NCI-H748 (cell line): ENCODE measurements at regions not wholly inside any gene's neighbourhood (a gene's known extent, or its start where the extent isn't known, plus 50 kb on each side); places are given as distances from the start of the nearest gene placed in this dataset.

Experiments used
- DNase-seq: peaks from one replicate; lab custom pipeline; 2025; ENCODE audit not compliant: unreplicated experiment; lab: John Stamatoyannopoulos, UW

DNA sequence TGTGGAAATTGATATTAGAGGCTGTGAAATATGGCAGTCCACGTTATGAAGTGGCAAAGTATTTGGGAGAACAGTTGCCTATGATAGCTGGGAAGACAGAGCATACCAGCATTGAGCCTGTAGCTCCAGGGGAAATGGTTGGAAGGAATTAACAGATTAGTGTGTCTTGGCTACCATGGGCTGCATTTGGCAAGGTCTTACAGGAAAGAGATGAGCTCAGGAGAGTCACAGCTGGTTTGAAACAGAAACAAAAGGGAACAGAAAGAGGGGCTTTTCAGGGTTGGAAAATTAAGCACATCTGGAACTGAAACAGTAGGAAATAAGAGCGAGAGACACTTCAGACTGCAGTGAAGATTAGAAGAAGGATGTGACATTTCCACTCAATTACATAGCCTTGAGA lies 141.7 kb downstream of the FBLN2 start:
- DNase-seq, result no peak

DNA sequence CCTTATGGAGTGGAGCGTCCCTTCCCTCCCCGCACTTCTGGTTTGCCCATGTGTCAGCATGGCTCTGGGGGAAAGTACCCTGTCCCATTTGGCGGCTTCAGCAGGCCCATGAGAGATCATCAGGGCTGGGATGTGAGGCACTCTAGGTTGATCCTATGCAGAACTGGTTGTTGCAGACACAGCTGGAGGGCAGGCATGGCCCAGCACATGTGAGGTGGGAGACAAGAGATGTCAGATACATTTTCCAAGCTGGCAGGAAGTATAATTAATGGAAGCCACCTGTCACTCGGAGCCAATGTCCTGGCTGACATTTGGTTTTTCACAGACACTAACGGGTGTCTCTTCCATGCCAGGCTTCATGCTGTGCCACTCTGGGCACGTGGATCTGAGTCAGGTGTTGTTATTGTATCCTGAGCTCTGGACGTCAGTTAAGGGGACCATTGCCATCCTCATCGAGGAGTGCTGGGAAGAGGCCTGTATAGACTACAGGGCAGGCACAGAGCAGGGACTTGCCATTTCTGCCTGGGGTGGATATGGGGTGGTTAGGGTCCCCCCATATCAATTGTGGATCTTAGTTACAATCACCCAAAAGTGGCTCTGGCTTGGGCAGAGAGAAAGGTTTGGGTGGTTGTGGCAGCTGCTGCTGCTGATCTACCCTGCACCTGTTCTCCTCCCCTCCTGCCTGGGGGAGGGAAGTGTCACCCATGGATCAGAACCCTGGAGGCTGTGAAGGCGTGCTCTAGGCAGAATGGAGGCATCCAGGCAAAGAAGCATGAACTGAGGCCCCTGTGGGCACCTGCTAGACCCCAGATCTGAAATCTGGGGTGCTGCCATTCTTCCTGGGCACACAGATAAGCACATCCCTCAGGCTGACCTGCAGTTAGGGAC lies 140.7 kb downstream of the FBLN2 start:
- DNase-seq, result no peak

DNA sequence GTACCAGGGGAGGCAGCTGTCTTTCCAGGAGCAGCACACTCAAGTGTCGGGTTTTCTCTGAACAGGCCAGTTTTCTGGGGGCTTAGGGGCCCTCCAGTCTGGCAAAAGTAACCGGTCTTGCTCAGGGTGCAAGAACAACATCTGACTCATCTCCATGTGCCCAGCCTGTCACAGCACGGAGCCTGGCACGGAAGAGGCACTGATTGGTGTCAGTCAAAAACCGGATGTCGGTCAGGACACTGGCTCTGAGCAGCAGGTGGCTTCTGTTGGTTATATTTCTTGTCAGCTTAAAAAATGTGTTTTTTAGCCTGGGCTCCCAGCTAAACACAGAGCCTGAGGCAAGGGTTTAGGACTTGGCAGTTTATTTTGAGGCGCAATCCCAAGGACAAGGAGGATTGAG lies 139.9 kb downstream of the FBLN2 start:
- DNase-seq, result no peak

DNA sequence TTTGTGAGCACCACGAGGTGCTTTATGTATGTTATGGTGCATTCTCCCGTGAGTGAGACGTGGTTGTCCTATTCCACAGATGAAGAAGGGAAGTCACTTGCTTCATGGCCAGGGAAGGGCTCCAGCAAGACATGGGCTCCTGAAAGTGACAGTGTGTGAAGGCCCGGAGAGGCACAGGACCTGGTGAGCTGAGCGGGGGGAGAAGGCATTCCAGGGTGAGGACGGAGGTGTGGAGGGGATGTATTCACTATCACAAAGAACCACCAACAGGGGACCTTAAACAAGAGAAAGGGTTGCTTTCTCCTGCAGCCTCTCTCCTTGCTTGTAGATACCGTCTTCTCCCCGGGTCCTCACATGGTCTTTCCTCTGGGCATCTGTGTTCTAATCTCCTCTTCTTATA lies 139.1 kb downstream of the FBLN2 start:
- DNase-seq, result no peak
